Activated CD8-positive, alpha-beta T cell treated with anti-CD3 and anti-CD28 coated beads for 36 hours (primary cell): ENCODE measurements at regions not wholly inside any gene's neighbourhood (a gene's known extent, or its start where the extent isn't known, plus 50 kb on each side); places are given as distances from the start of the nearest gene placed in this dataset.
"Not testable (repeated sequence)": the region's sequence is repeated elsewhere in the genome, so short reads cannot be mapped to it uniquely, and the experiment has no call there.

Experiments
- ATAC-seq: fragments of 200-7000 bp; cut with Tn5 transposase; one replicate; pipeline ENCODE4 v1.10.0; 2021; ENCODE audit warnings: mild to moderate bottlenecking, moderate library complexity
- CTCF ChIA-PET: fragments of 350-600 bp; sonication (Branson Sonifier 250); formaldehyde crosslinking; loops from one replicate; lab custom pipeline; 2021; ENCODE audit warnings: antibody characterized with exemption; lab: Charles Lee
- POLR2A ChIA-PET: fragments of 350-600 bp; sonication (Branson Sonifier 250); formaldehyde crosslinking; loops from one replicate; lab custom pipeline; 2021; ENCODE audit warnings: antibody characterized with exemption; lab: Charles Lee
- DNase-seq: peaks from one replicate; pipeline ENCODE4 v3.0.0-alpha.2; 2020
- H3K27ac Mint-ChIP-seq: one replicate; pipeline ENCODE4 v1.8.0; 2021; ENCODE audit warnings: mild to moderate bottlenecking, mixed read lengths
- H3K27me3 Mint-ChIP-seq: one replicate; pipeline ENCODE4 v1.8.0; 2021; ENCODE audit warnings: mixed read lengths
- H3K36me3 Mint-ChIP-seq: one replicate; pipeline ENCODE4 v1.8.0; 2021; ENCODE audit warnings: low read depth, mixed read lengths
- H3K4me1 Mint-ChIP-seq: one replicate; pipeline ENCODE4 v1.8.0; 2021; ENCODE audit warnings: low read depth, mixed read lengths
- H3K4me3 Mint-ChIP-seq: one replicate; pipeline ENCODE4 v1.8.0; 2021; ENCODE audit warnings: mild to moderate bottlenecking, moderate library complexity, mixed read lengths
- H3K9me3 Mint-ChIP-seq: one replicate; pipeline ENCODE4 v1.8.0; 2021; ENCODE audit warnings: mixed read lengths
- CTCF ChIP-seq: fragments of 200-600 bp; IDR thresholded peaks from one replicate; pipeline ENCODE4 v1.8.0; 2022; ENCODE audit warnings: antibody characterized with exemption, mild to moderate bottlenecking
- intact Hi-C: fragments of 100-400 bp; cut with micrococcal nuclease; formaldehyde crosslinking; loops from one replicate; pipeline ENCODE4 v1.10.0; 2022

- peaks cover 2% of the 10 kb centered on the region for H3K27me3 Mint-ChIP-seq
- ATAC-seq (no peak), DNase-seq (no peak)
- no peaks in the 10 kb centered on the region for H3K36me3 Mint-ChIP-seq
- H3K27ac Mint-ChIP-seq: no peak overlapping the region
- no peaks in the 10 kb centered on the region for H3K9me3 Mint-ChIP-seq
- no peaks in the 10 kb centered on the region for H3K4me1 Mint-ChIP-seq
- no peak for TF ChIP-seq CTCF
- POLR2A ChIA-PET: no interaction called here
- intact Hi-C loops: no loop called here
- CTCF ChIA-PET: no interaction called here
- H3K4me3 Mint-ChIP-seq: no peak overlapping the region
Observed at GRCh38 chr3:102727340-102727739, 292.5 kb downstream of the ZPLD1 start.

- ATAC-seq, POLR2A ChIA-PET, H3K4me3 Mint-ChIP-seq, H3K9me3 Mint-ChIP-seq, H3K27ac Mint-ChIP-seq, intact Hi-C loops, H3K36me3 Mint-ChIP-seq, H3K27me3 Mint-ChIP-seq, H3K4me1 Mint-ChIP-seq, DNase-seq: not testable (repeated sequence)
- CTCF ChIA-PET: interaction anchor here (1.1 kb wide), 1 partner anchor 59 kb away, joined by 3 read pairs; no protein-coding TSS in a partner anchor
Observed at GRCh38 chr3:102732581-102732980, 297.8 kb downstream of the ZPLD1 start.

GRCh38 chr3:102733791-102734563 lies 299.2 kb downstream of the ZPLD1 start:
- POLR2A ChIA-PET: no interaction called here
- Mint-ChIP-seq H3K27ac (no peak overlapping the region), H3K27me3 (no peaks in the 10 kb centered on the region), H3K4me3 (no peak overlapping the region), H3K36me3 (no peaks in the 10 kb centered on the region), H3K9me3 (no peaks in the 10 kb centered on the region), H3K4me1 (no peaks in the 10 kb centered on the region)
- intact Hi-C loops: no loop called here
- ATAC-seq (no peak), DNase-seq (no peak)
- TF ChIP-seq CTCF: no peak
- CTCF ChIA-PET: no interaction called here

- no peaks in the 10 kb centered on the region for H3K4me1 Mint-ChIP-seq
Observed at GRCh38 chr3:102735311-102735710, 300.5 kb downstream of the ZPLD1 start.

GRCh38 chr3:102736288-102736974 lies 301.6 kb downstream of the ZPLD1 start:
- no peak for TF ChIP-seq CTCF
- POLR2A ChIA-PET: no interaction called here
- intact Hi-C loops: no loop called here

More at GRCh38 chr3:102735311-102735710, 300.5 kb downstream of the ZPLD1 start:
- no peak for TF ChIP-seq CTCF
- Mint-ChIP-seq H3K4me3 (no peak overlapping the region), H3K27me3 (no peaks in the 10 kb centered on the region), H3K27ac (no peak overlapping the region), H3K36me3 (no peaks in the 10 kb centered on the region), H3K9me3 (no peaks in the 10 kb centered on the region)
- POLR2A ChIA-PET: no interaction called here
- ATAC-seq (no peak), DNase-seq (no peak)
- intact Hi-C loops: no loop called here
- CTCF ChIA-PET: no interaction called here

More at GRCh38 chr3:102736288-102736974, 301.6 kb downstream of the ZPLD1 start:
- Mint-ChIP-seq H3K4me1 (no peaks in the 10 kb centered on the region), H3K4me3 (no peak overlapping the region), H3K36me3 (no peaks in the 10 kb centered on the region), H3K27ac (no peak overlapping the region), H3K9me3 (no peaks in the 10 kb centered on the region), H3K27me3 (no peaks in the 10 kb centered on the region)
- CTCF ChIA-PET: no interaction called here
- DNase-seq: no peak
- no peak for ATAC-seq
